Keratinocyte (primary cell): ENCODE measurements at regions not wholly inside any gene's neighbourhood (a gene's known extent, or its start where the extent isn't known, plus 50 kb on each side); places are given as distances from the start of the nearest gene placed in this dataset.

Experiments used
- DNase-seq: peaks from one replicate; pipeline ENCODE4 v3.0.0-alpha.2; 2011; ENCODE audit warnings: low read depth, missing footprints, low spot score
- FAIRE-seq: peaks from 2 replicates; lab custom pipeline; 2011; peaks lifted over from hg19 to GRCh38; lab: Jason Lieb, UNC
- H2AFZ ChIP-seq: 2 replicates; pipeline ENCODE4 v1.6.0; 2012; ENCODE audit warnings: low read length, control low read depth, inconsistent platforms; ENCODE audit not compliant: control insufficient read depth
- H3K27ac ChIP-seq: 2 replicates; pipeline ENCODE4 v1.5.1; 2011; ENCODE audit warnings: low read length; ENCODE audit not compliant: control insufficient read depth, insufficient read depth
- H3K27me3 ChIP-seq: 3 replicates; pipeline ENCODE4 v1.6.0; 2011; ENCODE audit warnings: low read length; ENCODE audit not compliant: control insufficient read depth, insufficient read depth; ENCODE audit errors: extremely low read depth
- H3K36me3 ChIP-seq, 2 experiments: 2 replicates in 1 of 2; 3 replicates in 1 of 2; pipeline ENCODE4 v1.5.1; 2011; ENCODE audit warnings: low read length in 2 of 2, mild to moderate bottlenecking in 1 of 2; ENCODE audit not compliant: control insufficient read depth in 2 of 2, insufficient read depth in 2 of 2; ENCODE audit errors: extremely low read depth in 1 of 2
- H3K4me1 ChIP-seq: 3 replicates; pipeline ENCODE4 v1.5.1; 2011; ENCODE audit warnings: low read length; ENCODE audit not compliant: control insufficient read depth, insufficient read depth; ENCODE audit errors: extremely low read depth
- H3K4me2 ChIP-seq: 3 replicates; pipeline ENCODE4 v1.6.0; 2011; ENCODE audit warnings: low read depth, low read length; ENCODE audit not compliant: control insufficient read depth, insufficient read depth; ENCODE audit errors: extremely low read depth
- H3K4me3 ChIP-seq, 3 experiments: fragments of 200-600 bp in 1 of 3; sonication (generic) in 1 of 3; 2 replicates in 2 of 3; 3 replicates in 1 of 3; pipeline ENCODE4 v1.5.1; 2011 to 2016; ENCODE audit warnings: low read length in 3 of 3, mild to moderate bottlenecking in 3 of 3, control low read depth in 2 of 3, inconsistent platforms in 1 of 3, low read depth in 1 of 3, mixed read lengths in 1 of 3, mixed run types in 1 of 3, moderate library complexity in 1 of 3; ENCODE audit not compliant: control insufficient read depth in 2 of 3, insufficient read depth in 2 of 3; ENCODE audit errors: extremely low read depth in 1 of 3
- H3K79me2 ChIP-seq: 2 replicates; pipeline ENCODE4 v1.6.0; 2012; ENCODE audit warnings: low read length; ENCODE audit not compliant: control insufficient read depth, insufficient read depth
- H3K9ac ChIP-seq: 3 replicates; pipeline ENCODE4 v1.6.0; 2011; ENCODE audit warnings: low read length; ENCODE audit not compliant: control insufficient read depth, insufficient read depth; ENCODE audit errors: extremely low read depth
- H3K9me1 ChIP-seq: 3 replicates; pipeline ENCODE4 v1.6.0; 2011; ENCODE audit warnings: low read length; ENCODE audit not compliant: control insufficient read depth, insufficient read depth; ENCODE audit errors: extremely low read depth
- H3K9me3 ChIP-seq: 2 replicates; pipeline ENCODE4 v1.5.1; 2012; ENCODE audit warnings: low read depth, low read length; ENCODE audit not compliant: control insufficient read depth
- H4K20me1 ChIP-seq: 3 replicates; pipeline ENCODE4 v1.6.0; 2011; ENCODE audit warnings: low read length; ENCODE audit not compliant: control insufficient read depth, insufficient read depth; ENCODE audit errors: extremely low read depth
- EZH2 ChIP-seq: IDR thresholded peaks from one replicate; pipeline ENCODE4 v1.6.1; 2012; ENCODE audit warnings: inconsistent platforms, mild to moderate bottlenecking, low read length, moderate library complexity
- dilution Hi-C: fragments of 300-500 bp; cut with MboI; formaldehyde crosslinking; loops from one replicate; pipeline ENCODE4 v1.7.0; 2020; ENCODE audit warnings: low sequenced_read_pairs; ENCODE audit not compliant: extremely low pct_ligation_motif_present
- TF ChIP-seq, protein P1 (sequence below), 3 experiments: IDR thresholded peaks in 1 of 3; conservative IDR thresholded peaks in 1 of 3; optimal IDR thresholded peaks in 1 of 3; 2 replicates in 2 of 3; 3 replicates in 1 of 3; pipeline versions ENCODE3 to v1.5.1; 2011; ENCODE audit warnings: low read length in 3 of 3, mild to moderate bottlenecking in 3 of 3, moderate library complexity in 2 of 3, control low read depth in 1 of 3, inconsistent platforms in 1 of 3; ENCODE audit not compliant: insufficient read depth in 2 of 3; ENCODE audit errors: extremely low read depth in 1 of 3

DNA sequence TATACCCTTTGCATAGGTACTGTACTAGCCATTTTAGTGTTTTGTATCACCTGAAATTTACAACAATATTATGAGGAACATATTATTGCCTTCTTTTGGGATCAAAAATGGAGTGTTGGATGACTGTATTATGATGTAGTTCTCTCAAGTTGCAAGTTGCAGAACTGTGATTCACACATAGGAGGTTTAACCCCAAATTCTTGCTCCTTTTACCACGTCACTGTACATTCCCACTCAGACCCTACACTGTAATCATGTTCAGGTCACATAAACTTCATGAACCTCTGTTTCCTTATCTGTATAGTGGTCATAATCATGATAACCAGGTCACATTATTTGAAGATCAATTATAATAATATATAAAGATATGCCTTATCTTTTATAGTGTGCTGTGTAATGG is 925.1 kb upstream of the TENM4 start:
- Histone ChIP-seq H3K4me2 (no peak overlapping the region), H3K79me2 (no peaks in the 10 kb centered on the region), H3K36me3 (no peaks in the 10 kb centered on the region), H3K9me1 (no peaks in the 10 kb centered on the region), H4K20me1 (no peaks in the 10 kb centered on the region), H3K27me3 (no peaks in the 10 kb centered on the region), H3K27ac (no peak overlapping the region), H3K9ac (no peak overlapping the region), H3K9me3 (no peaks in the 10 kb centered on the region), H3K4me1 (no peaks in the 10 kb centered on the region), H3K4me3 (no peak overlapping the region), H2AFZ (no peak overlapping the region)
- FAIRE-seq (no peak), DNase-seq (no peak)
- TF ChIP-seq, protein P1, sequence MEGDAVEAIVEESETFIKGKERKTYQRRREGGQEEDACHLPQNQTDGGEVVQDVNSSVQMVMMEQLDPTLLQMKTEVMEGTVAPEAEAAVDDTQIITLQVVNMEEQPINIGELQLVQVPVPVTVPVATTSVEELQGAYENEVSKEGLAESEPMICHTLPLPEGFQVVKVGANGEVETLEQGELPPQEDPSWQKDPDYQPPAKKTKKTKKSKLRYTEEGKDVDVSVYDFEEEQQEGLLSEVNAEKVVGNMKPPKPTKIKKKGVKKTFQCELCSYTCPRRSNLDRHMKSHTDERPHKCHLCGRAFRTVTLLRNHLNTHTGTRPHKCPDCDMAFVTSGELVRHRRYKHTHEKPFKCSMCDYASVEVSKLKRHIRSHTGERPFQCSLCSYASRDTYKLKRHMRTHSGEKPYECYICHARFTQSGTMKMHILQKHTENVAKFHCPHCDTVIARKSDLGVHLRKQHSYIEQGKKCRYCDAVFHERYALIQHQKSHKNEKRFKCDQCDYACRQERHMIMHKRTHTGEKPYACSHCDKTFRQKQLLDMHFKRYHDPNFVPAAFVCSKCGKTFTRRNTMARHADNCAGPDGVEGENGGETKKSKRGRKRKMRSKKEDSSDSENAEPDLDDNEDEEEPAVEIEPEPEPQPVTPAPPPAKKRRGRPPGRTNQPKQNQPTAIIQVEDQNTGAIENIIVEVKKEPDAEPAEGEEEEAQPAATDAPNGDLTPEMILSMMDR (optimal IDR thresholded peaks at IDR 0.05 in 1 of 3, IDR thresholded peaks at IDR 0.05 in 1 of 3, conservative IDR thresholded peaks at IDR 0.05 in 1 of 3; ENCODE audit: extremely low read depth in 1 of 3, insufficient read depth in 2 of 3, low read length in 3 of 3), result no peak
- no peak for TF ChIP-seq EZH2
- dilution Hi-C loops, result no loop called here

DNA sequence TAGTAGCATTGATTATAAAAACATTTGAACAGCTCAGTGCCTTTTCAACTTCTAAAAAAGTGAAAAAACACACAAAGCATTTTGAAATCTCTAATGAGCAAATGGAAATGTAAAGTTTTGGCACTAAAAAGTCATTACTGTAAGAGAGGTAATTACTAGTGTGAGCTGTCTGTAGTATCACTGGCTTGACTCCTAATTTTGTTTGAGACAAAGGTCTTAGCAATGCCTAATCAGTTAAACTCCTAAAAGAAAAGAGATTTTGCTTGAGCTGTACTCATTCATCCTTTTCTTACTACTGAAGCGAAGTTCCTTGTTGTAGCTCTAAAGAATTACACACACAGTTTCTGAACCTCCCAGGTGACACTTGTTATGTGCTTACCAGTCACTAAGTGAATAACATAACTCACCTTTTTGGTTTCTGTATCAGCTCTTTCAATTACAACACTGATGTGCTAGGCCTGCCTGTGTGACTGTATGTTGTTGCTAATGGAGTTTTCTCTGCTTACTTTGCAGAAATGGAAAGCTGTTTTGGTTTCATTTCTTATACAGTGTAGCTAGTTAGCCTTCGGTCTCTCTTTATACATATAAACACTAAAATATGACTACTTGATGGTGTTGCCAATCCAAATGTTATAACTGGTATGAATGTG is 924.4 kb upstream of the TENM4 start:
- Histone ChIP-seq H3K9ac (no peak overlapping the region), H3K36me3 (no peaks in the 10 kb centered on the region), H4K20me1 (no peaks in the 10 kb centered on the region), H2AFZ (no peak overlapping the region), H3K27ac (no peak overlapping the region), H3K27me3 (no peaks in the 10 kb centered on the region), H3K79me2 (no peaks in the 10 kb centered on the region), H3K9me1 (no peaks in the 10 kb centered on the region), H3K4me1 (no peaks in the 10 kb centered on the region), H3K4me3 (no peak overlapping the region), H3K4me2 (no peak overlapping the region), H3K9me3 (no peaks in the 10 kb centered on the region)
- FAIRE-seq (no peak), DNase-seq (no peak)
- TF ChIP-seq, protein P1 (optimal IDR thresholded peaks at IDR 0.05 in 1 of 3, IDR thresholded peaks at IDR 0.05 in 1 of 3, conservative IDR thresholded peaks at IDR 0.05 in 1 of 3; ENCODE audit: extremely low read depth in 1 of 3, insufficient read depth in 2 of 3, low read length in 3 of 3), result no peak
- TF ChIP-seq EZH2, result no peak
- dilution Hi-C loops, result no loop called here
